CD4-positive, alpha-beta T cell treated with Interleukin-1 beta for 1 hour (primary cell): ENCODE measurements at regions not wholly inside any gene's neighbourhood (a gene's known extent, or its start where the extent isn't known, plus 50 kb on each side); places are given as distances from the start of the nearest gene placed in this dataset.

ENCODE experiments used
- DNase-seq, 2 donors: peaks; one replicate each; pipeline ENCODE4 v3.0.0-alpha.2; 2020 to 2022

- no peak for DNase-seq
Measured at GRCh38 chr7:106776618-106777347, 88.3 kb upstream of the PIK3CG start.

- DNase-seq: no peak
Measured at GRCh38 chr7:106777674-106778299, 87.3 kb upstream of the PIK3CG start.

- no peak for DNase-seq
Measured at GRCh38 chr7:106778656-106779250, 86.3 kb upstream of the PIK3CG start.

- no peak for DNase-seq
Measured at GRCh38 chr7:106779877-106780276, 85.2 kb upstream of the PIK3CG start.

- DNase-seq: no peak
Measured at GRCh38 chr7:106781007-106781406, 84.1 kb upstream of the PIK3CG start.

GRCh38 chr7:106781828-106782544 lies 83.1 kb upstream of the PIK3CG start:
- DNase-seq: no peak

- no peak for DNase-seq
Measured at GRCh38 chr7:106783286-106783685, 81.8 kb upstream of the PIK3CG start.

GRCh38 chr7:106788637-106789036 lies 76.4 kb upstream of the PIK3CG start:
- no peak for DNase-seq

- no peak for DNase-seq
Measured at GRCh38 chr7:106791526-106791925, 73.6 kb upstream of the PIK3CG start.

GRCh38 chr7:106792233-106792926 lies 72.7 kb upstream of the PIK3CG start:
- no peak for DNase-seq

- DNase-seq: peak; percentile 28 to 53
Measured at GRCh38 chr7:106793015-106793975, 71.8 kb upstream of the PIK3CG start.

- DNase-seq: no peak
Measured at GRCh38 chr7:106794276-106795083, 70.6 kb upstream of the PIK3CG start.

GRCh38 chr7:106795084-106795876 lies 69.8 kb upstream of the PIK3CG start:
- no peak for DNase-seq

- no peak for DNase-seq
Measured at GRCh38 chr7:106795877-106796231, 69.2 kb upstream of the PIK3CG start.

GRCh38 chr7:106797937-106798336 lies 67.1 kb upstream of the PIK3CG start:
- DNase-seq: no peak

- DNase-seq: no peak
Measured at GRCh38 chr7:106802589-106802988, 62.5 kb upstream of the PIK3CG start.

- no peak for DNase-seq
Measured at GRCh38 chr7:106806556-106806955, 58.5 kb upstream of the PIK3CG start.

GRCh38 chr7:106807474-106807873 lies 57.6 kb upstream of the PIK3CG start:
- no peak for DNase-seq

- no peak for DNase-seq
Measured at GRCh38 chr7:106808967-106809635, 56.0 kb upstream of the PIK3CG start.

- DNase-seq: no peak
Measured at GRCh38 chr7:106811472-106811871, 53.6 kb upstream of the PIK3CG start.
